ENCODE measurements at regions not wholly inside any gene's neighbourhood (a gene's known extent, or its start where the extent isn't known, plus 50 kb on each side); places are given as distances from the start of the nearest gene placed in this dataset.

DNA sequence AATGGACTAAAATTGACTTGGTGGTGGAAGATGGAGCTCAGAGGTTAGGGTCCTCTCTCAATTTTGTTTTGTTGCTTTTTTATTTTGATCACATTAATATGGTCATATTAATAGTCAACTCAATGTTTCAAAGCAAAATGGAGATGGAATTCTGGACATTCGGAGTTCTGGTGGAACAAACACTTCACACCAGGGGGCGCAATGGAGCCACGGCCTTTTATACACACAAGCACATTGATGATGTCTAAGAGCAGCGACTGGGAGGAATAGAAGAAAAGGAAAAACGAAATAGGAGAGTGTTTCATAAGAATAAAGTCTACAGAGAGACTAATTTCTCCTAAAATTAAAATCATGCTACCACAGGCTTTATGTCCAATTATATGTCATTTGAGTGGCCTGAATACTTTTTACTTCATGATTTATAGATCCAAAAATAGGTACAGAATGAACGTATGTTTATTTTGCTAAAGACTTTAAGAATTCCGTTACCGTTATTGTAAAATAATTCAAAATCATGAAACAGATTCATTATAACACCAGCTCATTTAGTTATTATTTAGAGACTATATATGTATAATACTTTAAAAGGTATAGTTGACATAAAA lies 197.6 kb upstream of the SASH1 start:
- no peak overlapping the region for H3K4ac ChIP-seq (replicated peaks; ENCODE audit: insufficient read length, low read depth, low read length)
- H3K79me2 ChIP-seq (ENCODE audit: control insufficient read depth in 1 of 2, insufficient read depth in 2 of 2, low read length in 2 of 2), result no peaks in the 10 kb centered on the region
- H3K9me3 ChIP-seq (ENCODE audit: insufficient read depth in 2 of 2, low read depth in 1 of 2, low read length in 1 of 2), result no peaks in the 10 kb centered on the region
- H3K27me3 ChIP-seq (replicated peaks in 1 of 4; ENCODE audit: control insufficient read depth in 3 of 4, extremely low read depth in 1 of 4, insufficient read depth in 3 of 4, low read length in 3 of 4), result no peaks in the 10 kb centered on the region
- H2BK5ac ChIP-seq (ENCODE audit: low read depth, low read length), result no peak overlapping the region
- TF ChIP-seq CREB1 (IDR thresholded peaks at IDR 0.05), result peak; percentile 91
- TF ChIP-seq SUZ12 (IDR thresholded peaks at IDR 0.05; ENCODE audit: low read length), result no peak
- TF ChIP-seq, protein P1, sequence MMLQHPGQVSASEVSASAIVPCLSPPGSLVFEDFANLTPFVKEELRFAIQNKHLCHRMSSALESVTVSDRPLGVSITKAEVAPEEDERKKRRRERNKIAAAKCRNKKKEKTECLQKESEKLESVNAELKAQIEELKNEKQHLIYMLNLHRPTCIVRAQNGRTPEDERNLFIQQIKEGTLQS (IDR thresholded peaks at IDR 0.05; ENCODE audit: insufficient read depth, low read depth, low read length), result peak; percentile 47; the same call in 1 of the 2 replicates
- TF ChIP-seq, protein P2, sequence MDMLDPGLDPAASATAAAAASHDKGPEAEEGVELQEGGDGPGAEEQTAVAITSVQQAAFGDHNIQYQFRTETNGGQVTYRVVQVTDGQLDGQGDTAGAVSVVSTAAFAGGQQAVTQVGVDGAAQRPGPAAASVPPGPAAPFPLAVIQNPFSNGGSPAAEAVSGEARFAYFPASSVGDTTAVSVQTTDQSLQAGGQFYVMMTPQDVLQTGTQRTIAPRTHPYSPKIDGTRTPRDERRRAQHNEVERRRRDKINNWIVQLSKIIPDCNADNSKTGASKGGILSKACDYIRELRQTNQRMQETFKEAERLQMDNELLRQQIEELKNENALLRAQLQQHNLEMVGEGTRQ (IDR thresholded peaks at IDR 0.05; ENCODE audit: low read length), result no peak
- peak; percentile 20; the same call in 1 of the 2 replicates for TF ChIP-seq YY1 (IDR thresholded peaks at IDR 0.05; ENCODE audit: low read depth, low read length)
- peak; percentile 42 for TF ChIP-seq KDM4A (IDR thresholded peaks at IDR 0.05; ENCODE audit: low read depth, low read length, severe bottlenecking)
- TF ChIP-seq, protein P3, sequence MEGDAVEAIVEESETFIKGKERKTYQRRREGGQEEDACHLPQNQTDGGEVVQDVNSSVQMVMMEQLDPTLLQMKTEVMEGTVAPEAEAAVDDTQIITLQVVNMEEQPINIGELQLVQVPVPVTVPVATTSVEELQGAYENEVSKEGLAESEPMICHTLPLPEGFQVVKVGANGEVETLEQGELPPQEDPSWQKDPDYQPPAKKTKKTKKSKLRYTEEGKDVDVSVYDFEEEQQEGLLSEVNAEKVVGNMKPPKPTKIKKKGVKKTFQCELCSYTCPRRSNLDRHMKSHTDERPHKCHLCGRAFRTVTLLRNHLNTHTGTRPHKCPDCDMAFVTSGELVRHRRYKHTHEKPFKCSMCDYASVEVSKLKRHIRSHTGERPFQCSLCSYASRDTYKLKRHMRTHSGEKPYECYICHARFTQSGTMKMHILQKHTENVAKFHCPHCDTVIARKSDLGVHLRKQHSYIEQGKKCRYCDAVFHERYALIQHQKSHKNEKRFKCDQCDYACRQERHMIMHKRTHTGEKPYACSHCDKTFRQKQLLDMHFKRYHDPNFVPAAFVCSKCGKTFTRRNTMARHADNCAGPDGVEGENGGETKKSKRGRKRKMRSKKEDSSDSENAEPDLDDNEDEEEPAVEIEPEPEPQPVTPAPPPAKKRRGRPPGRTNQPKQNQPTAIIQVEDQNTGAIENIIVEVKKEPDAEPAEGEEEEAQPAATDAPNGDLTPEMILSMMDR (IDR thresholded peaks at IDR 0.05; ENCODE audit: control extremely low read depth in 1 of 3, insufficient read depth in 1 of 3, low read depth in 1 of 3, low read length in 3 of 3), result peak; percentile 55 to 78 (median 73)
- TF ChIP-seq RAD21 (IDR thresholded peaks at IDR 0.05 in 1 of 2, conservative IDR thresholded peaks at IDR 0.05 in 1 of 2; ENCODE audit: low read depth in 2 of 2, low read length in 2 of 2), result peak; percentile 62 to 77
- no peaks in the 10 kb centered on the region for H4K20me1 ChIP-seq (replicated peaks in 1 of 2; ENCODE audit: control insufficient read depth in 1 of 2, insufficient read depth in 2 of 2, low read length in 2 of 2)
- 44% methylated on average over 8 of the region's 8 CpGs; no CpG with 5 or more reads in 1 of the 2 experiments for WGBS, 2 experiments (ENCODE audit: extremely low coverage in 1 of 2, insufficient coverage in 1 of 2, insufficient read length in 1 of 2, insufficient replicate concordance in 2 of 2, low coverage in 1 of 2, low lambda C conversion rate in 2 of 2, missing lambda C conversion rate in 1 of 2)
- peaks cover 0 to 3% (median 0%) of the 10 kb centered on the region in 4 experiments; a peak in 1 of 7 replicates for H3K4me1 ChIP-seq (replicated peaks in 1 of 4; ENCODE audit: control insufficient read depth in 3 of 4, insufficient read depth in 4 of 4, low read length in 3 of 4)
- no peak overlapping the region for H3K23ac ChIP-seq (ENCODE audit: insufficient read length)
- H3K14ac ChIP-seq (ENCODE audit: insufficient read length), result no peak overlapping the region
- H3K27ac ChIP-seq (ENCODE audit: low read depth, low read length), result no peak overlapping the region
- no peaks in the 10 kb centered on the region for H3K36me3 ChIP-seq (ENCODE audit: control insufficient read depth in 2 of 4, insufficient read depth in 4 of 4, low read length in 3 of 4)
- H2BK12ac ChIP-seq (ENCODE audit: low read depth, low read length), result no peak overlapping the region
- no peak overlapping the region for H2BK15ac ChIP-seq (ENCODE audit: low read length)
- no peak overlapping the region for H3K9ac ChIP-seq (replicated peaks in 1 of 4; ENCODE audit: extremely low read depth in 1 of 4, low read depth in 3 of 4, low read length in 3 of 4)
- ChIA-PET POLR2A (ENCODE audit: partially characterized antibody) (no interaction called here), CTCF (ENCODE audit: partially characterized antibody) (interaction anchor here (0.6 to 3.0 kb wide), 18 partner anchors 9 to 423 kb away, joined by 3 to 29 read pairs (median 4); no protein-coding TSS in a partner anchor)
- H3K23me2 ChIP-seq (ENCODE audit: low read depth, low read length), result no peaks in the 10 kb centered on the region
- FAIRE-seq, result peak; percentile 88
- no peak overlapping the region for H3K4me2 ChIP-seq (ENCODE audit: insufficient read depth in 1 of 2, low read depth in 2 of 2, low read length in 2 of 2)
- no peaks in the 10 kb centered on the region for H3K79me1 ChIP-seq (ENCODE audit: low read depth, low read length)
- no peak overlapping the region for H4K8ac ChIP-seq (ENCODE audit: extremely low read depth, insufficient read depth, low read length)
- no peak overlapping the region for H3K18ac ChIP-seq (ENCODE audit: extremely low read depth, low read length)
- H2BK20ac ChIP-seq (ENCODE audit: low read length), result no peak overlapping the region
- no peak overlapping the region for H4K5ac ChIP-seq (ENCODE audit: insufficient read length, low read depth, low read length)
- H3K56ac ChIP-seq (replicated peaks; ENCODE audit: insufficient read length, low read depth, low read length), result no peak overlapping the region
- no peak overlapping the region for H2BK120ac ChIP-seq (replicated peaks; ENCODE audit: low read depth, low read length)
- H2AFZ ChIP-seq (ENCODE audit: low read length), result peak overlapping the region; percentile 76; the same call in 1 of the 2 replicates
- peak; percentile 31 to 83 for DNase-seq (ENCODE audit: low read depth in 1 of 2, low spot score in 2 of 2)
- no peak overlapping the region for H4K91ac ChIP-seq (replicated peaks; ENCODE audit: insufficient read length, low read length)
- H3K4me3 ChIP-seq (ENCODE audit: extremely low read depth in 1 of 4, insufficient read depth in 2 of 4, low read depth in 3 of 4, low read length in 4 of 4), result no peak overlapping the region
- H2AK5ac ChIP-seq (ENCODE audit: low read depth, low read length), result no peak overlapping the region

All from H1 (cell line).